ENCODE measurements at regions not wholly inside any gene's neighbourhood (a gene's known extent, or its start where the extent isn't known, plus 50 kb on each side); places are given as distances from the start of the nearest gene placed in this dataset.

DNA sequence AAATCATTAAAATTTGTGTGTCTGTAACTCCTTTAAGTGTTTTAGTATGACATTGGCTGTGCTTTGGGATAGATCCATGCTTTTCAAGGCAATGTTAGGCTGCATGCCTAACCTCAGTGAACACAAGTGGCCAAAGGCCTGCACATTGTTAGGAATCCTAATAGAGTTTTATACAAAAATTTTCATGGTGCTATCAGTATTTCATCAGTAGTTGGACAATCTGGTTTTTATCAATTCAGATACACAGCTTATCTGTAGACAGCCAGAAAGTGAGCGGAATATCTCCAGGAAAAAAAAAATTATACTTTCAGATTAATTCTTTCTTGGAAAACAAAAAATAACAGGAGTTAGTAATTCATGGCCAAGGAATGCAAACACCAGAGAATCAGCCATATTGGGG, 324.0 kb upstream of the PDE3A start:
- TF ChIP-seq, protein P1, sequence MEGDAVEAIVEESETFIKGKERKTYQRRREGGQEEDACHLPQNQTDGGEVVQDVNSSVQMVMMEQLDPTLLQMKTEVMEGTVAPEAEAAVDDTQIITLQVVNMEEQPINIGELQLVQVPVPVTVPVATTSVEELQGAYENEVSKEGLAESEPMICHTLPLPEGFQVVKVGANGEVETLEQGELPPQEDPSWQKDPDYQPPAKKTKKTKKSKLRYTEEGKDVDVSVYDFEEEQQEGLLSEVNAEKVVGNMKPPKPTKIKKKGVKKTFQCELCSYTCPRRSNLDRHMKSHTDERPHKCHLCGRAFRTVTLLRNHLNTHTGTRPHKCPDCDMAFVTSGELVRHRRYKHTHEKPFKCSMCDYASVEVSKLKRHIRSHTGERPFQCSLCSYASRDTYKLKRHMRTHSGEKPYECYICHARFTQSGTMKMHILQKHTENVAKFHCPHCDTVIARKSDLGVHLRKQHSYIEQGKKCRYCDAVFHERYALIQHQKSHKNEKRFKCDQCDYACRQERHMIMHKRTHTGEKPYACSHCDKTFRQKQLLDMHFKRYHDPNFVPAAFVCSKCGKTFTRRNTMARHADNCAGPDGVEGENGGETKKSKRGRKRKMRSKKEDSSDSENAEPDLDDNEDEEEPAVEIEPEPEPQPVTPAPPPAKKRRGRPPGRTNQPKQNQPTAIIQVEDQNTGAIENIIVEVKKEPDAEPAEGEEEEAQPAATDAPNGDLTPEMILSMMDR (IDR thresholded peaks at IDR 0.05; ENCODE audit: insufficient read depth in 1 of 2, low read depth in 1 of 2, low read length in 1 of 2, severe bottlenecking in 1 of 2, unreplicated experiment in 1 of 2) = no peak
- H3K4me3 ChIP-seq (ENCODE audit: low read depth, low read length) = no peak overlapping the region
- H3K27me3 ChIP-seq (replicated peaks; ENCODE audit: control insufficient read depth, insufficient read depth, low read length) = no peaks in the 10 kb centered on the region
- no peaks in the 10 kb centered on the region for H3K27me3 Mint-ChIP-seq (ENCODE audit: insufficient read depth, unreplicated experiment)
- intact Hi-C loops (cut with micrococcal nuclease; ENCODE audit: unreplicated experiment) = no loop called here
- no peaks in the 10 kb centered on the region for H3K36me3 Mint-ChIP-seq (ENCODE audit: insufficient read depth, unreplicated experiment)
- POLR2A ChIA-PET = no interaction called here
- no peaks in the 10 kb centered on the region for H3K4me1 ChIP-seq
- CTCF ChIA-PET = interaction anchor here (0.5 kb wide), 1 partner anchor 379 kb away, joined by 3 read pairs; no protein-coding TSS in a partner anchor
- H3K9me3 ChIP-seq = no peaks in the 10 kb centered on the region
- no TSS peak for BruUV-seq (replicated peaks)
- H3K4me1 Mint-ChIP-seq (ENCODE audit: low read depth, unreplicated experiment) = no peaks in the 10 kb centered on the region
- H3K36me3 ChIP-seq (ENCODE audit: control insufficient read depth, insufficient read depth, low read length) = no peaks in the 10 kb centered on the region
- H3K4me3 Mint-ChIP-seq (ENCODE audit: unreplicated experiment) = no peak overlapping the region
- no peak overlapping the region for H3K27ac Mint-ChIP-seq (ENCODE audit: unreplicated experiment)
- no peaks in the 10 kb centered on the region for H3K9me3 Mint-ChIP-seq (ENCODE audit: unreplicated experiment)
- no peak for DNase-seq

DNA sequence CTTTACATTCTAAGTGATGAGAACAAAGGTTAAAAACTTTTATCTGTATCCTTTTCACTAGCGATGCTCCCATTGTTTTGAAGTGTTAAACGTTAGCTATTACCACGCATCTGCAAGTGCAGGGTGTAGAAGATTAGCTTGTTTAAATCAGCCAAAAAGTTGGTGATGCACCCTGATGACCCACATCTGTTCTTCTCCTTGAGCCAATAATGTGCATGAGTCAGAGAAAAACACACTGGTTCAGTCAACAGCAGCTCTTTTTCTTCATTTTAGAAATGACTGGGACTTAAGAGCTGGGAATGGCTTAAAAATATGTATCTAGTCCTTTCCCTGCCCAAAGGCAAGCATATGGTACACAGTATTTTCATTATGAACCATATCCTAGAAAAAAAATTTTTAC, 323.5 kb upstream of the PDE3A start:
- H3K4me3 ChIP-seq (ENCODE audit: low read depth, low read length) = no peak overlapping the region
- ChIA-PET CTCF (interaction anchor here (0.5 kb wide), 1 partner anchor 380 kb away, joined by 3 read pairs; no protein-coding TSS in a partner anchor), POLR2A (no interaction called here)
- no peaks in the 10 kb centered on the region for H3K27me3 ChIP-seq (replicated peaks; ENCODE audit: control insufficient read depth, insufficient read depth, low read length)
- Mint-ChIP-seq H3K4me1 (ENCODE audit: low read depth, unreplicated experiment) (no peaks in the 10 kb centered on the region), H3K27ac (ENCODE audit: unreplicated experiment) (no peak overlapping the region), H3K36me3 (ENCODE audit: insufficient read depth, unreplicated experiment) (no peaks in the 10 kb centered on the region), H3K9me3 (ENCODE audit: unreplicated experiment) (no peaks in the 10 kb centered on the region), H3K27me3 (ENCODE audit: insufficient read depth, unreplicated experiment) (no peaks in the 10 kb centered on the region), H3K4me3 (ENCODE audit: unreplicated experiment) (no peak overlapping the region)
- no peaks in the 10 kb centered on the region for H3K4me1 ChIP-seq
- no peaks in the 10 kb centered on the region for H3K9me3 ChIP-seq
- no TSS peak for BruUV-seq (replicated peaks)
- intact Hi-C loops (cut with micrococcal nuclease; ENCODE audit: unreplicated experiment) = no loop called here
- DNase-seq = no peak
- no peaks in the 10 kb centered on the region for H3K36me3 ChIP-seq (ENCODE audit: control insufficient read depth, insufficient read depth, low read length)
- TF ChIP-seq, protein P1 (IDR thresholded peaks at IDR 0.05; ENCODE audit: insufficient read depth in 1 of 2, low read depth in 1 of 2, low read length in 1 of 2, severe bottlenecking in 1 of 2, unreplicated experiment in 1 of 2) = no peak

DNA sequence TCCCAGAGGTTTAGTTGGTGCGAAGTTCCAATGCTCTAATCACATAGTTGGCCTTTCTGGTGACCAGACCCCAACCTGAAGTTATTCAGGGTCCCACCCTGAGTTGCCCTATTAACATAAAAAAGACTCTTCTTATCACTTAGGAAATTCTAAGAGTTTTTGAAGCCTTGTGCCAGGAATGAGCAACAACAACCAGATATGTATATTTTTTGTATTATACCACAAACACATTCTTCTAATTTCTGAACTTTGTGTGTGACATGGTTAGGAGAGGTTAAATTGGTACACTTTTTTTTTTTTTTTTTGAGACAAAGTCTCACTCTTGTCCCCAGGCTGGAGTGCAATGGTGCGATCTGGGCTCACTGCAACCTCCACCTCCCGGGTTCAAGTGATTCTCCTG, 320.4 kb upstream of the PDE3A start:
- H3K4me1 ChIP-seq = no peaks in the 10 kb centered on the region
- H3K9me3 ChIP-seq = no peaks in the 10 kb centered on the region
- DNase-seq = no peak
- no peaks in the 10 kb centered on the region for H3K9me3 Mint-ChIP-seq (ENCODE audit: unreplicated experiment)
- ChIA-PET CTCF (no interaction called here), POLR2A (no interaction called here)
- H3K27ac Mint-ChIP-seq (ENCODE audit: unreplicated experiment) = no peak overlapping the region
- no TSS peak for BruUV-seq (replicated peaks)
- no peaks in the 10 kb centered on the region for H3K36me3 Mint-ChIP-seq (ENCODE audit: insufficient read depth, unreplicated experiment)
- no peaks in the 10 kb centered on the region for H3K27me3 ChIP-seq (replicated peaks; ENCODE audit: control insufficient read depth, insufficient read depth, low read length)
- no peak overlapping the region for H3K4me3 ChIP-seq (ENCODE audit: low read depth, low read length)
- TF ChIP-seq, protein P1 (IDR thresholded peaks at IDR 0.05; ENCODE audit: insufficient read depth in 1 of 2, low read depth in 1 of 2, low read length in 1 of 2, severe bottlenecking in 1 of 2, unreplicated experiment in 1 of 2) = no peak
- intact Hi-C loops (cut with micrococcal nuclease; ENCODE audit: unreplicated experiment) = no loop called here
- no peaks in the 10 kb centered on the region for H3K27me3 Mint-ChIP-seq (ENCODE audit: insufficient read depth, unreplicated experiment)
- no peak overlapping the region for H3K4me3 Mint-ChIP-seq (ENCODE audit: unreplicated experiment)
- H3K36me3 ChIP-seq (ENCODE audit: control insufficient read depth, insufficient read depth, low read length) = no peaks in the 10 kb centered on the region
- no peaks in the 10 kb centered on the region for H3K4me1 Mint-ChIP-seq (ENCODE audit: low read depth, unreplicated experiment)
